Left ventricle myocardium superior (tissue), 1 donor: ENCODE measurements at regions not wholly inside any gene's neighbourhood (a gene's known extent, or its start where the extent isn't known, plus 50 kb on each side); places are given as distances from the start of the nearest gene placed in this dataset.
"Not testable (repeated sequence)": the region's sequence is repeated elsewhere in the genome, so short reads cannot be mapped to it uniquely, and the experiment has no call there.

Experiments used
- ATAC-seq: fragments of 200-7000 bp; cut with Tn5 transposase; one replicate; pipeline ENCODE4 v1.9.1; 2020; ENCODE audit warnings: mild to moderate bottlenecking, moderate library complexity
- DNase-seq: peaks from one replicate; pipeline ENCODE4 v3.0.0-alpha.2; 2020
- intact Hi-C: fragments of 100-400 bp; cut with micrococcal nuclease; formaldehyde crosslinking; loops from one replicate; pipeline ENCODE4 v1.11.0; 2022
- donor health status: DM: no; HTN: yes; CAD: no; lungs with severe emphysema.

DNA sequence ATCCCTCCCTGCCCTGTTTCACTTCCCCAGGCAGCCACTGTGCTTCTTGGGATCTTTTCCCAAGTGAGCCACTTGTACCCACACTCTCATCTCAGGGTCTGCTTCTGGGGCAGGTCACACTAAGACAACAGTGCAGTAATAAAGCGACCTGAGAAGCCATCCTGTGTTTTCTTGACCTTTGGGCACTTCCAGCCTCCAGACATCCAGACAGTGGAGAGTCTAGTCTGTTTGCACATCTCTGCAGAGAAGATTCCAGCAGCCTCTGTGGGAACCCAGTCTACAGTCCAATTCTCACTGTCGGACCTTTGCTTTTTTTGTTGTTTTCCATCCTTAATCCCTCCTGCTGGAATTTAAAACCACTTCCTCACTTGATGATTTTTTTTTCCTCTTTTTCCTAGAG, 50.3 kb upstream of the ATP6AP2 start:
- intact Hi-C loops = no loop called here
- no peak for ATAC-seq
- no peak for DNase-seq

DNA sequence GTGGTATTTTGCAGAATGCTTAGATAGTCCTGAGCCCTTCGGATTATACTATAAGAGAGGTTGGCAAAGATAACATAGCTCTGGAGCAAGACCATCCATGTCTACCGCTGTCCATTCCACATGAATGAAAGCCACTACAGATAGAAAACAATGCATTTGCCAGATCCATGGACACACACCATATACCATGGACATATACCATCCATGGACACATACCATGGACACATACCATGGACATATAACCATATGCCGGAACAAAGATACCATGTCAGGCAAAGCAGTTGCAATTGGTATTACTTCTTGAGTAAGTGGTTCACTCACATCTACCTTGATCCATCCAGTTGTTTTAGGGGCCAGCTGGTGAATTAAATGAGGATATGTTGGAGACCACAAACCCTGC, 53.2 kb upstream of the ATP6AP2 start:
- DNase-seq (no peak), ATAC-seq (no peak)
- intact Hi-C loops = no loop called here

DNA sequence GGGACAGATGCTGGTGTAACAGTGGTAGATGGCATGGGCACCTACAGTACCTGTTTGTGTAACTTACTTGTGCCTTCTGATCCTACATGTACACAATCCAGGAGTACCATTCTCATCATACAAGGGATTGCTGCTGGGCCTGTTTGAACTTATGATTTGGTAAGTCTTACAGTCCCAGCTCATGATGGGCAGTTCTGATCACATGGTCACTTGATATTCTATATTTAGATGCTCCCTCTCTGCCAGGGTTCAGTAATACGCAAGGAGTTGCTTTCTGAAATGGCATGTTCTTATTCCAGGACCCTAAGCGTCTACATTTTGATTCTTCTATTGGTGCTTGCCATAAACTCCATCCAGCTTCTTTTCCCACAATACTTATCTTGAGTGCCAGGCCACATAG, 54.4 kb upstream of the ATP6AP2 start:
- no peak for DNase-seq
- peak; percentile 42 for ATAC-seq
- intact Hi-C loops = no loop called here

DNA sequence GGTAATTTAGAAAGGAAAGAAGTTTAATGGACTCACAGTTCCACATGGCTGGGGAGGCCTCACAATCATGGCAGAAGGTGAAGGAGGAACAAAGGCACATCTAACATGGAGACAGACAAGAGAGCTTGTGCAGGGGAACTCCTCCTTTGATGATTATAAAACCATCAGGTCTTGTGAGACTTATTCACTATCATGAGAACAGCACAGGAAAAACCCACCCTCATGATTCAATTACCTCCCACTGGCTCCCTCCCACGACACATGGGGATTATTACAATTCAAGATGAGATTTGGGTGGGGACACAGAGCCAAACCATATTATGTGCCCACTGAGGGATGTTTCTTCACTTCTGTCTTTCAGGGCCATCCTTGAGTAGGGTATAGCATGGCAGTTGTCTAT, 54.9 kb upstream of the ATP6AP2 start:
- DNase-seq, intact Hi-C loops, ATAC-seq: not testable (repeated sequence)

DNA sequence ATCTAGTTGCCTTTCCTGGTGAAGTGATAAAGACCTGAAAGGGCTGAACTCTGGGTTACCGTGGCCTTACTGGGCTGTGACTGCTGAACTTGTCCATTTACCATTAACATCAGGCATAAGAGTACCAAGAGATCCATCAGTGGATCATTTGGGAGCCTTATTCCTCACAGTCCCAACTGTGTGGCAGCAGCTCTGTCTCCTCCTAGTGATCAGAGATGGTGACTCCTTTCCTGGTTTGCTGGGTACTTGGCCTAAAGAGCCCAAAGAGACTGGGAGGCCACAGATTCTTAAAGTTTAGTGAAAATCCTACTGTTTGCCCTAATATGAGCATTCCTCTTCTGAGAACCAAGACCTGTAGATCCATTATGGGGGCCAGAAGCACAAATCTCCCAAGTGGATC, 56.3 kb upstream of the ATP6AP2 start:
- intact Hi-C loops = no loop called here
- no peak for ATAC-seq
- DNase-seq = no peak

DNA sequence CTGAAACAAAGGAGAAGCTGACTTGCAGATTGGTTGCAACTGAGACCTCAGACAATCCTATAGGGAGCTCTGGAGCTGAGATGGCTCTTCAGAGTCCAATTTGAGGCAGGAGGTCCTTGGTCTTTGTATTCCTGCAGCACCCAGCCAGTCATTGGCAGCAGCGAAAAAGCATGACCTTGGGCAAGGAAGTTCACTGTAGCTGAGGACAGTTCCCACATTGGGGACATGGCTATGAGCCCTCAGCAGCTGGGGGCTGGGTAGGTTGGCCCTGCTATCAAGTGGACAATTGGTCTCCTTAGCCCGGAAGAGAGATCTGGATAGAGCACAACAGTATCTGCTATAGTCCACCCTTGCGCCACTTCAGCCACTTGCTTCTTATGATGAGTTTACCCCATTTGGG, 56.9 kb upstream of the ATP6AP2 start:
- no peak for ATAC-seq
- DNase-seq = peak; percentile 24
- intact Hi-C loops = no loop called here

DNA sequence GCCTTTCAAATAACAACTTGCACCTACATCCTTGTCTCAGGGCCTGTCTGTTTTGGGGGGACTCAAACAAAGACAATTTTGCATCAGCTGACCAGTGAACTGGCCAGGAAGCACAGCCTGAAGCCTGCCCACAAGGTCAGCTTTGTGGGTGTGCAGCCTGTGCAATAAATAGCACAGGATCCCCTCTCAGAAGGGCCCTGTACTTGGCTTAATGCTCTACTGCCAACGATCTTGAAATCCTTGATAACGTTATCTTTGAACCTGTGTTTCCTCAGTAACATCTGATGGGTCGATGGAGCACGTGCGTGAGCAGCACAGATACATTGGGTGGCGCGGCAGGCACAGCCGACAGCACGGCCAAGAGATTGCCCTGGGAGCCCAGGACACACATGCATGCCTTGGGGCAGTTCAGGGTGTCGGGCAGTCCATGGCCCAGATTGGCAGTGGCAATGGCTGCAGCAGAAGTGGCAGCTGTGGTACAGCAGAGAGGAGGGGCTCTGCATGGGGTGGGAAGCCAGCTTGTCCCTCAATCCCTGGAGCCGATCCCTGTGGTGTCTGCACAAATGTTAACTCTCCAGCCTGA, 58.8 kb upstream of the ATP6AP2 start:
- peak; percentile 79 for DNase-seq

DNA sequence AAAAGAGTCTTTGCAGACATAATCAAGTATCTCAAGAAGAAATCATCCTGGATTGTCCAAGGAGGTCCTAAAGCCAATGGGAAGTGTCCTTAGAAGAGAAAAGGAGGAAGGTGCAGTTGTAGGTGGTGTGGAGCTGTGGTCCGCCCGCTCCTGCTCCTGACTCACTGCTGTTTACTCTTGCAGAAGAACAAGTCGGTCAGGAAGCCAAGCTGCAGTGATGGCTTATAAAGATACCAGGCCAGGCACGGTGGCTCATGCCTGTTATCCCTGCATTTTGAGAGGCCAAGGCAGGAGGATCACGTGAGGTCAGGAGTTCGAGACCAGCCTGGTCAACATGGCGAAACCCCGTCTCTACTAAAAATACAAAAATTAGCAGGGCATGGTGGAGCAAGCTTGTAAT, 66.4 kb upstream of the ATP6AP2 start:
- DNase-seq (no peak), ATAC-seq (no peak)
- intact Hi-C loops = no loop called here

More for the DNA sequence above, 58.8 kb upstream of the ATP6AP2 start:
- ATAC-seq = peak; percentile 97
- intact Hi-C loops = no loop called here

DNA sequence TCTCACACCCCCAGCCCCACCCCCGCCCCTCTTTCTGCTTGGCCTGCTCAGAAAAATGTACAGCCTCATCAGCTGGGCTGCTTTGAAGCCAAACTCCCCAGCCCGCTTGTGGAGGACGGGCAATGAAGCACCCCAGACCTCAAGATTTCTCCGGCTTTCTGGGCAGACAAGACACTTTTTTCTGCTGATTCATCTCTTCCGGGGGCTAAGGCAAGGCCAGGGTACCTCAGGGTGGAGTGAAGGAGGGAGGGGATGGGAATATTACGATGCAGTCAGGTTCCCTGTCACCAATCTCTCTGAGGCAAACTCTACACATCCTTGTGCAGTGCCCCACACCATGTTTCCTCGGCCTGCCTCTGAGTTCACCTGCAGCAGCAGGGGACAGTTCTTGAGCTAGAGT, 66.9 kb upstream of the ATP6AP2 start:
- intact Hi-C loops = no loop called here
- DNase-seq = no peak
- ATAC-seq = no peak

DNA sequence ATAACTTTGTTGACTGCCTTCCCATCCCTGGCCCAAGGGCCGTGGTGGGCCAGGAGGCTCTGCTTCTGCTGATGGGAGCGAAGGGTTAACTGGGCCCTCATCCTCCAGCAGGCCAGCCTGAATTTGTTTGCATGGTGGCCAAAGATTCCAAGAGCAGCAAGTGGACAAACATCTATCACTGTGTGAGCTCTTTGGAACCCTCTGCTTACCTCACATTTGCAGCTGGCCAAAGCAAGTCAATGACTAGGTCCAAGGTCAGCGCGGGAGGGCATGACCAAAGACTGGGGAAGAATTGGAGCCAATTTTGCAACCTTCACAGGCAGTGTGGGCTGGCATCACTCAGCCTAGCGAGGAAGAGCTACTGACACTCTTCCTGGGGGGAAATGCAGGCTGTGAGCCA, 67.8 kb upstream of the ATP6AP2 start:
- intact Hi-C loops = no loop called here
- ATAC-seq = no peak

DNA sequence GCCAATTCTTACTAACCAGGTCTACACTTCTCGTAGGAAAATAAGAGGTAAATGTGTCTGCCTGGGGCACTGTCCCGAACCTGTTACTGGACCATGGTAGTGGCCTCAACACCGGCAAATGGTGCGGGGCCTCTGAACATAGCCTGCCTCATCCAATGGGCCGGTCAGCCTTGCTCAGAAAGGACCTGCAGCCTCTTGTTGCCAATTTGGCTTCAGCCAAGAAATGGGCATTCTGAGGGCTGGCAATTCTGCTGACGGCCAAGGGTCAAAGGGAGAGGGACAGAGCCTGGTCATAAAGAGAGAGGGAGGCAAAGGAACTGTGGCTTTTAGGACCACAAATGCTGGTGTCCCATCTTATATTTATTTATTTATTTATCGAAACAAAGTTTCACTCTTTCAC, 69.5 kb upstream of the ATP6AP2 start:
- intact Hi-C loops = no loop called here
- no peak for ATAC-seq
- no peak for DNase-seq

More for the DNA sequence above, 67.8 kb upstream of the ATP6AP2 start:
- no peak for DNase-seq

DNA sequence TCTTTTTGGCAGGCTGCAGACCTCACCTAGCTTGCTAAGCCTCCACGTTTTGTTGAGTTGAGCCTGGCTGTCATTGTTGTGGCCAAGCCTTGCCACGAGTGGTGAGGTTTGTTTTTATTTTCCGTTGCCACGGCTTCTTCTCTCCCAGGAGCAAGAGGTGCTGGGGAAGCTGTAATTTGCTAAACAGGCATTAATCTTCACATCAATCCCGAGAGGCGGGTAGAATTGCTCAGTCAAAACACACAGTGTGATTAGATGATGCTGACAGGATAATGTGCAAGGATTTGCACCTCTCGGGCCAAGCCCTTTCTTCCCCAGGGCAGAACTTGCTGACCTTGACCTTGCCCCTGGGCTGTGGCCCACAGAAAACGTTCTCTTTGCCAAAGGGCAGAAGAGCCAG, 72.2 kb upstream of the ATP6AP2 start:
- no peak for ATAC-seq
- DNase-seq = no peak
- intact Hi-C loops = no loop called here

DNA sequence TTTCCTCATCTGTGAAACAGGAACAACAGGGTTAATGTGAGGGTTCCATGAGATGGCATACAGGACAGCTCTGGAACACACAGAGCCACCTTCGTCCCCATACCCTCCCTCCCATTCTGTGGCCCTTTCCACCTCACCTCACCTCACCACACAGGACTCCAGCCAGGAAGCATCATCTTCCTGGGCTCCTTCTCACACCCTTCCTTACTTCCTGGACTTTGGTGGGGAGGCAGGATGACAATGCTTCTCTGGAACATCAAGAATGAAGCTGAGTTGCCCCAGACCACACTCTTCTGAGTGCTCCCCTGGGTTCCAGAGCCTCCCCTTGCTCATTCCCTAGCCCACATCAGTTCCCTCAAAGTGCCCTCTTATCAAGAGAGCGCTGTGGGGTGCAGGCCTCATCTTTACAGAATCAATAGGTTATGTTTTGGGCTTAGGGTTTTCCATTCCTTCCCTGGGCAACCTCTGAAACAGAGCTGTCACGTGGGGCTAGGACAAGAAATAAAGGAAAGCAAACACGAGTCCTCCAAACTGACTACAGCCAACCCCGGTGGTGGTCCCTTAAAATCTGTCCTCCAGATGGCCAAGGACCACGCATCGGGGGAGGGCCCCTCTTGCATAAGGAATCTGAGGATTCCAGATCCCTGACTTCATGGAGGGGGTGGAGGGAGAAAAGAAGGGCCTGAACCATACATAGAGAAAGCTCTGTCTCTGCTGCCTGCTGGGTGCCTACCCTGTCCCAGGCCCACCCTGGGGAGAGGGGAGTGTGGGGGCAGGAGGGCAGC, 74.4 kb upstream of the ATP6AP2 start:
- DNase-seq = no peak
- ATAC-seq = no peak
- intact Hi-C loops = no loop called here

DNA sequence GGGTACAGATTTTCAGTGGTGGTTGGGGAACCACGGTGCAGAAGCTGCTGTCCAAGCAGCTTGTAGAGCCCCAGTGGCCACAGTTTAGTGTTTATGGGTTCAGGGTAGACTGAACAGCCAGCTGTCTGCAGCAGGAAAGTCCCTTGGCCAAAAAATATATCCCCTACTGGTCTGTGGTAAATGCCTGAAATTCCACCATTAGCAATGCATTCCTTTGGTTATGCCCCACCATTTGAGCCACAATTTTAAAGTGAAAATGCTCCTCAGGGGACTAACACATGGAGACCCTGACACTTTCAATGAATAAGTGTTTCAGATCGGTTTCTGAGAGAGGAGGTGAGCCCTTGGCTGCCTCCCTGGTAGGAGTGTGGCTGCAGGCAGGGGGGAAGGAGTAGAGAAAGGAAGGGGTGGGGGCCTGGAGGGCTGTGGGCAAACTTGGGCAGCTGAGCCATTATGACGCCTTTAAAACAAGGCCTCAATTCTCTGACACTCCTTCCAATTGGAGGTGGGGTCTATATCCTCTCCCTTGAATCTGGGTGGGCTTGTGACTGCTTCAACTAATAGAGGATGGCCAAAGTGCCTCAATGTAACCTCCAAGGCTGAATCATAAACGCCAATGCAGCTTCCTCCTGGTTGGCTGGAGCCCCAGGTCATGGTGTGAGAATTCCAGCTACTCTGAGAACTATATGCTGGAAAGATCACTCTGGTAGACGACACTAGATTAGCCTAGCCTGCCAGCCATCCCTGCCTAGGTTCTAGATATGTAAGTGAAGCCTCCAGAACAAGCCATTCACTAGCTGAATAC, 75.8 kb upstream of the ATP6AP2 start:
- no peak for ATAC-seq
- intact Hi-C loops = no loop called here

DNA sequence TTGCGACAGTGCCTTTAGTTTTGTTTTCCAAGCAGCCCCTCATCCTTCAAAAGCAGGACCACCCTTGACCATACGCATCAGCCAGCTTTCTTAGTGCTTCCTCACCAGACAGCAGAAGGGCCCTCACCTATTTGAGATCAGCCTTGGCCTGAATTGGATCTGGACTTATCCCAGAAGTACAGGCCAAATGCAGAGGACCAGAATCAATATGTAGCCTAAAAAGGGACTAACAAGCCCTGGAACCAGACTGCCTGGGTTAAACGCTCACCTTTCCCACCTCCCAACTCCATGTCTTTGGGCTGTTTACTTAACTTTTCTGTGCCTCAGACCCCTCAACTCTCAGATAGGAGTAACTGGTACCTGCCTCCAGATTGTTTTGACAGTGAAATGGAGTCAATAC, 77.7 kb upstream of the ATP6AP2 start:
- intact Hi-C loops = no loop called here
- no peak for ATAC-seq
- DNase-seq = no peak

More for the DNA sequence above, 75.8 kb upstream of the ATP6AP2 start:
- no peak for DNase-seq

DNA sequence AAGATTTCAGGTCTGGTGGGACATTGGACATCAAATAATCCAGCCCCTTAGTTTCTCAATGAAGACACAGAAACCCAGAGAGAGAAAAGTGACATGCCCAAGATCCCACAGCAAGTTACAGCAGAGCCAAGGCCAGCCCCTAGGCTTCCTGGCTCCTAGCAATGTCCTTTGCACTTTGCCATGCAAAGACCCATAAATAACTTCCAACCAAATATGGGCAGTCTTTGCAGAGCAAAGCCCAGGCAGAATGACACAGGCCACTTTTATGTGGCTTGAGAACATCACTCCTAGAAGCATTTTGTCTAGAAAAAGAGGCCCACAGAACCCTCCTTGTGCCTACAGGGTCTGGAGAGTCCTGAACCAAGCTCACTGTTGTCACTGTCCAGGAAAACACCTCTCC, 78.1 kb upstream of the ATP6AP2 start:
- intact Hi-C loops = no loop called here
- no peak for ATAC-seq
- no peak for DNase-seq

DNA sequence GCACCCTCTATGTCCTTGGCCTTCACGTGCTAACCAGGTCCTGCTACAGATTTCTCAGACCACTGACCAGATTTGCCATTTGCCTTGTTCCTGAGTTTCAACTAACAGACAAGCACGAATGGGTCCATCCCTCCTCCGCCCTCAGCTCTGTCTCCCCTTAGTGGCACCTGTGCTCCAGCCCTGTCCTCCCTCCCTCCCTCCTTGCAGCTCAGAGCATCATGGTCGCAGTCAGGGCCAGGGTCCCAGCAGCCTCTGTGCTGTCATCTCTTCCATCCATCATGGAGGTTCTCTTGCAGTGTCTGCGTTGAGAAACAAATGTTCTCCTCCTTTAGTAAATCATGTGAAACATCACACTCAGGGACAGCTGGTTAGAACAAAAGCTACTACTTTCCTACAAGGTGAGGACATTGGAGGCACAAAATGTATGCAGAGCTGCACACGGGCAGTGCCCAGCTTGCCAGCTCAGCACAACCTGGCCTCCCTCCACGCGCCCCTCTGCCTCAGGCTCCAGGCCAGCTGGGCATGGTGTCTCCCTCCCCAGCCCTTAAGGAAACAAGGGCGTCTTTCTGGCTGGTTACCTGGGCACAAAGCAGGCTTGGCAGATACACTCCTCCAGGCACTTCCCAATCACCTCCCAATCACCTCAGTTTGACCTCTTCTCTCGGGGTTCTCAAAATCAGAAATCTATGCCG, 79.5 kb upstream of the ATP6AP2 start:
- intact Hi-C loops = no loop called here
- DNase-seq = no peak
- ATAC-seq = no peak

DNA sequence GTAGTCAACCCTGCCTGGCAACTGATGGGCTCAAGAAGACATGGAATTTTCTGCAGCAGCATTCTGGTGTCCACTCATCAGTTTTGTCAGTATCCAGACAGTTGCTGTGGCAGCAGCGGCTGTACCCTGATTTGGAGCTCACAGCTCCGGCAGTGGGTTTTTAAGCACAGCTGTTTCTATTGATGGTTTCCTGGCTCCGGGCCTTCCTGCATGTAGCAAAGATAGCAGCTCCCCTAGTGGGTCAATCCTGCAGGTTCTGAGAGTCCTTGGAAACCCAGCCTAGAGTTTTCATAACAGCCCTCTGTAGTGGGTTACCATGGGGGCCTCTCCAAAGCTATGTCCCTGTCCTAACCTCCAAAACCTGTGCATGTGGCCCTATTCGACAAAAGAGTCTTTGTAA, 84.0 kb upstream of the ATP6AP2 start:
- peak; percentile 70 for ATAC-seq
- DNase-seq = peak; percentile 27
- intact Hi-C loops = no loop called here

DNA sequence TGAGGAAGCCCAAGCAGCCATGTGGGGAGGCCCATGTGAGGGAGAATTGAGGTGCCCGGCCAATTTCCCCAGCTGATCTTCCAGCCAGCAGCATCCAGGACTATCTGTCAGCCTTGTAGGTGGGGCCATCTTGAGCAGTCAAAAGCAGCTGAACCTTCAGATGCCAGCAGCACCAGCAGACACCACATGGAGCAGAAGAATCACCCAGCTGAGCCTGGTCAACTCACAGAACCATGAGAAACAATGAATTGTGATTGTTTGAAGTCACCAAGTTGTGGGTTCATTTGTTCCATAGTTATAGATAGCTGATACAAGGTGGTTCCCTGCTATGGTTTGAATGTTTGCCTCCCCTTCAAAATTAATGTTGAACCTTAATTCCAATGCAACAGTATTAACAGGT, 85.1 kb upstream of the ATP6AP2 start:
- DNase-seq (no peak), ATAC-seq (no peak)
- intact Hi-C loops = no loop called here

DNA sequence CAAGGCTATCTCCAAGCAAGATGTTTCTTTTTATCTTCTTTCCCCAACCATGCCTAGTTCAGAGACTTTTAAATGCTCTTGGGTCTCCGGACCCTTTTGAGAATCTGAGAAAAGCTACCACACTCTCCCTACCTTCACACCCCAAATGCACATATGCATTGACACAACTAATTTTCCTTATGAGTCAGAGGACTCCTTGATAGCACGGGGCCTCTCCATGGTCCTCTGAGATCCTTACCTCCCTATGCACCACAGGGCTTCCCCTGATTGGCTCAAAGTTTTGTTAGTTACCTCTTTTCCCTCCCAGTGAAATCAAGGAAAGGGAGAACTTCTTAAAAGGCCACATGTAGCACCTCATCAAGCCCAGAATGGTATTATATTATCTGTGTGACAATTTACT, 86.8 kb upstream of the ATP6AP2 start:
- intact Hi-C loops = no loop called here
- no peak for DNase-seq
- no peak for ATAC-seq
